HCT116 (cell line): ENCODE measurements at regions not wholly inside any gene's neighbourhood (a gene's known extent, or its start where the extent isn't known, plus 50 kb on each side); places are given as distances from the start of the nearest gene placed in this dataset.

ENCODE experiments used
- ATAC-seq: fragments of 200-7000 bp; cut with Tn5 transposase; 2 replicates; pipeline ENCODE4 v1.9.1; 2020; ENCODE audit warnings: mild to moderate bottlenecking, moderate library complexity
- BruUV-seq: library from RNA; stranded (reverse); fragments of 400-500 nt; replicated peaks from 2 replicates; lab custom pipeline; 2021; lab: Mats Ljungman, UMichigan
- CTCF ChIA-PET: fragments of 300-600 bp; sonication (Branson Sonifier 250); formaldehyde crosslinking; loops from one replicate; lab custom pipeline; 2021; ENCODE audit warnings: antibody characterized with exemption; lab: Charles Lee
- POLR2A ChIA-PET: fragments of 300-600, 350-600 bp; sonication (Branson Sonifier 250); formaldehyde crosslinking; loops from one replicate; lab custom pipeline; 2021; ENCODE audit warnings: antibody characterized with exemption; lab: Charles Lee
- RAD21 ChIA-PET, 2 experiments: fragments of 300-600 bp; sonication (Branson Sonifier 250); formaldehyde crosslinking; loops; one replicate each; lab custom pipeline; 2023; ENCODE audit warnings: low total read pairs in 2 of 2; ENCODE audit not compliant: uncharacterized antibody in 2 of 2, unreplicated experiment in 2 of 2, low non-redundant PET in 1 of 2; lab: Charles Lee
- DNase-seq: peaks from one replicate; pipeline ENCODE4 v3.0.0-alpha.2; 2010; ENCODE audit warnings: low read depth, low spot score
- H2AFZ ChIP-seq: fragments of 200-600 bp; shearing (Covaris generic), sonication (generic); 2 replicates; pipeline ENCODE4 v1.6.1; 2017; ENCODE audit warnings: low read depth, mixed run types, mixed read lengths, antibody characterized with exemption, low read length; ENCODE audit not compliant: poor library complexity, severe bottlenecking
- H3K27ac ChIP-seq: 2 replicates; pipeline ENCODE4 v1.5.1; 2012; ENCODE audit warnings: low read depth, low read length
- H3K27me3 ChIP-seq: fragments of 200-600 bp; sonication (generic); 2 replicates; pipeline ENCODE4 v1.6.1; 2016; ENCODE audit warnings: mixed run types, low read length, mixed read lengths; ENCODE audit not compliant: insufficient read depth
- H3K36me3 ChIP-seq, 2 experiments: fragments of 200-500 bp in 1 of 2; fragments of 200-600 bp in 1 of 2; sonication (Bioruptor generic) in 1 of 2; sonication (generic) in 1 of 2; 2 replicates each; pipeline versions ENCODE4 v1.5.1 to v1.6.1; 2014 to 2016; ENCODE audit warnings: low read length in 2 of 2, inconsistent platforms in 1 of 2, mixed read lengths in 1 of 2, mixed run types in 1 of 2; ENCODE audit not compliant: insufficient read depth in 2 of 2, control insufficient read depth in 1 of 2
- H3K4me1 ChIP-seq, 2 experiments: fragments of 200-600 bp in 1 of 2; sonication (generic) in 1 of 2; 2 replicates each; pipeline versions ENCODE4 v1.5.1 to v1.6.1; 2012 to 2017; ENCODE audit warnings: low read length in 2 of 2, inconsistent platforms in 1 of 2, mild to moderate bottlenecking in 1 of 2, mixed read lengths in 1 of 2, mixed run types in 1 of 2, moderate library complexity in 1 of 2; ENCODE audit not compliant: insufficient read depth in 2 of 2, control insufficient read depth in 1 of 2
- H3K4me2 ChIP-seq: fragments of 200-600 bp; sonication (generic); 2 replicates; pipeline ENCODE4 v1.6.1; 2017; ENCODE audit warnings: mixed run types, low read length, mixed read lengths
- H3K4me3 ChIP-seq, 2 experiments: fragments of 200-600 bp in 1 of 2; sonication (generic) in 1 of 2; replicated peaks in 1 of 2; 2 replicates each; pipeline ENCODE4 v1.5.1; 2011 to 2016; ENCODE audit warnings: low read length in 2 of 2, control low read depth in 1 of 2, low read depth in 1 of 2, mild to moderate bottlenecking in 1 of 2, mixed read lengths in 1 of 2, mixed run types in 1 of 2
- H3K79me2 ChIP-seq: fragments of 200-600 bp; sonication (generic); 2 replicates; pipeline ENCODE4 v1.6.1; 2017; ENCODE audit warnings: mild to moderate bottlenecking, mixed run types, low read length, moderate library complexity, mixed read lengths; ENCODE audit not compliant: insufficient read depth
- H3K9ac ChIP-seq: fragments of 200-600 bp; sonication (generic); 2 replicates; pipeline ENCODE4 v1.6.1; 2016; ENCODE audit warnings: low read length, mixed read lengths
- H3K9me2 ChIP-seq: fragments of 200-600 bp; sonication (generic), shearing (Covaris generic); 2 replicates; pipeline ENCODE4 v1.6.1; 2017; ENCODE audit warnings: mixed run types, mild to moderate bottlenecking, moderate library complexity; ENCODE audit not compliant: insufficient read depth
- H3K9me3 ChIP-seq, 2 experiments: fragments of 200-500 bp in 1 of 2; fragments of 200-600 bp in 1 of 2; sonication (Bioruptor generic) in 1 of 2; sonication (generic) in 1 of 2; 2 replicates each; pipeline ENCODE4 v1.6.1; 2014 to 2017; ENCODE audit warnings: low read length in 2 of 2, mixed read lengths in 2 of 2, inconsistent platforms in 1 of 2, low read depth in 1 of 2, mild to moderate bottlenecking in 1 of 2, mixed run types in 1 of 2, moderate library complexity in 1 of 2; ENCODE audit not compliant: control insufficient read depth in 1 of 2, insufficient read depth in 1 of 2
- H4K20me1 ChIP-seq: fragments of 200-600 bp; sonication (generic), shearing (Covaris generic); 2 replicates; pipeline ENCODE4 v1.6.1; 2017; ENCODE audit warnings: mixed run types, mild to moderate bottlenecking, moderate library complexity; ENCODE audit not compliant: insufficient read depth
- ATF3 ChIP-seq: IDR thresholded peaks from 2 replicates; pipeline ENCODE4 v1.6.1; 2012
- CBX3 ChIP-seq: IDR thresholded peaks from 2 replicates; pipeline ENCODE4 v1.6.1; 2012; ENCODE audit warnings: low read depth
- CEBPB ChIP-seq: IDR thresholded peaks from 2 replicates; pipeline ENCODE4 v1.6.1; 2012; ENCODE audit warnings: low read depth
- CTCF ChIP-seq, 3 experiments: fragments of 200-600 bp in 1 of 3; sonication (generic) in 1 of 3; IDR thresholded peaks in 2 of 3; conservative IDR thresholded peaks in 1 of 3; 2 replicates each; pipeline ENCODE4 v1.5.1; 2012 to 2017; ENCODE audit warnings: low read depth in 2 of 3, low read length in 2 of 3, antibody characterized with exemption in 1 of 3, borderline replicate concordance in 1 of 3, control low read depth in 1 of 3, mild to moderate bottlenecking in 1 of 3, mixed read lengths in 1 of 3, mixed run types in 1 of 3, moderate library complexity in 1 of 3; ENCODE audit not compliant: insufficient read depth in 1 of 3
- EGR1 ChIP-seq: IDR thresholded peaks from 2 replicates; pipeline ENCODE4 v1.6.1; 2012; ENCODE audit warnings: low read depth
- ELF1 ChIP-seq: IDR thresholded peaks from 2 replicates; pipeline ENCODE4 v1.6.1; 2012; ENCODE audit warnings: low read depth, borderline replicate concordance
- EZH2 ChIP-seq: fragments of 200-600 bp; sonication (generic); IDR thresholded peaks from 2 replicates; pipeline ENCODE4 v1.6.1; 2017; ENCODE audit warnings: antibody characterized with exemption, mixed run types
- EZH2phosphoT487 ChIP-seq: fragments of 200-600 bp; IDR thresholded peaks from 2 replicates; pipeline ENCODE4 v1.6.1; 2018; ENCODE audit warnings: antibody characterized with exemption, borderline replicate concordance
- FOSL1 ChIP-seq: IDR thresholded peaks from 2 replicates; pipeline ENCODE4 v1.6.1; 2012; ENCODE audit warnings: low read depth
- MAX ChIP-seq: IDR thresholded peaks from 2 replicates; pipeline ENCODE4 v1.6.1; 2012
- POLR2AphosphoS5 ChIP-seq: IDR thresholded peaks from 2 replicates; pipeline ENCODE4 v1.6.1; 2011; ENCODE audit warnings: mild to moderate bottlenecking, low read depth, low read length, moderate library complexity
- SIN3A ChIP-seq: IDR thresholded peaks from 2 replicates; pipeline ENCODE4 v1.6.1; 2012; ENCODE audit warnings: low read depth
- SP1 ChIP-seq: IDR thresholded peaks from 2 replicates; pipeline ENCODE4 v1.6.1; 2012; ENCODE audit warnings: low read depth
- TCF7L2 ChIP-seq: IDR thresholded peaks from 2 replicates; pipeline ENCODE4 v1.7.0; 2011; ENCODE audit warnings: borderline replicate concordance, inconsistent platforms; ENCODE audit not compliant: insufficient read depth, insufficient read length; ENCODE audit errors: extremely low read depth
- YY1 ChIP-seq: IDR thresholded peaks from 2 replicates; pipeline ENCODE4 v1.6.1; 2011; ENCODE audit warnings: low read length, low read depth, moderate library complexity, mild to moderate bottlenecking; ENCODE audit not compliant: insufficient replicate concordance; ENCODE audit errors: extremely low read depth
- ZFX ChIP-seq: fragments of 450-650 bp; IDR thresholded peaks from 2 replicates; pipeline ENCODE4 v1.6.1; 2017
- intact Hi-C: fragments of 100-400 bp; cut with micrococcal nuclease; formaldehyde crosslinking; loops from 2 replicates; pipeline ENCODE4 v1.10.0; 2022
- TF ChIP-seq, protein P1 (sequence below): IDR thresholded peaks from 2 replicates; pipeline ENCODE4 v1.6.1; 2011; ENCODE audit warnings: mild to moderate bottlenecking, low read length, moderate library complexity; ENCODE audit not compliant: insufficient replicate concordance; ENCODE audit errors: extremely low read depth
- TF ChIP-seq, protein P2 (sequence below): IDR thresholded peaks from 2 replicates; pipeline ENCODE4 v1.6.1; 2012; ENCODE audit warnings: low read depth

GRCh38 chr10:112039823-112040222, 143.7 kb downstream of the GPAM start:
- no peak for ATAC-seq
- no peaks in the 10 kb centered on the region for H4K20me1 ChIP-seq
- H3K9me2 ChIP-seq, result no peaks in the 10 kb centered on the region
- RAD21 ChIA-PET, result no interaction called here
- no peak overlapping the region for H3K9ac ChIP-seq
- intact Hi-C loops, result no loop called here
- no peaks in the 10 kb centered on the region for H3K9me3 ChIP-seq
- H3K27me3 ChIP-seq, result peaks cover 34% of the 10 kb centered on the region
- TF ChIP-seq, protein P1, sequence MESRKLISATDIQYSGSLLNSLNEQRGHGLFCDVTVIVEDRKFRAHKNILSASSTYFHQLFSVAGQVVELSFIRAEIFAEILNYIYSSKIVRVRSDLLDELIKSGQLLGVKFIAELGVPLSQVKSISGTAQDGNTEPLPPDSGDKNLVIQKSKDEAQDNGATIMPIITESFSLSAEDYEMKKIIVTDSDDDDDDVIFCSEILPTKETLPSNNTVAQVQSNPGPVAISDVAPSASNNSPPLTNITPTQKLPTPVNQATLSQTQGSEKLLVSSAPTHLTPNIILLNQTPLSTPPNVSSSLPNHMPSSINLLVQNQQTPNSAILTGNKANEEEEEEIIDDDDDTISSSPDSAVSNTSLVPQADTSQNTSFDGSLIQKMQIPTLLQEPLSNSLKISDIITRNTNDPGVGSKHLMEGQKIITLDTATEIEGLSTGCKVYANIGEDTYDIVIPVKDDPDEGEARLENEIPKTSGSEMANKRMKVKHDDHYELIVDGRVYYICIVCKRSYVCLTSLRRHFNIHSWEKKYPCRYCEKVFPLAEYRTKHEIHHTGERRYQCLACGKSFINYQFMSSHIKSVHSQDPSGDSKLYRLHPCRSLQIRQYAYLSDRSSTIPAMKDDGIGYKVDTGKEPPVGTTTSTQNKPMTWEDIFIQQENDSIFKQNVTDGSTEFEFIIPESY, result no peak
- TF ChIP-seq CTCF (IDR thresholded peaks at IDR 0.05 in 2 of 3, conservative IDR thresholded peaks at IDR 0.05 in 1 of 3; ENCODE audit: borderline replicate concordance in 1 of 3, insufficient read depth in 1 of 3, low read depth in 2 of 3, low read length in 2 of 3) (no peak), ELF1 (no peak), POLR2AphosphoS5 (no peak), ZFX (no peak), YY1 (no peak), CEBPB (no peak), EZH2 (no peak), EZH2phosphoT487 (no peak), ATF3 (no peak), FOSL1 (no peak), EGR1 (no peak), SP1 (no peak), MAX (no peak), SIN3A (no peak), TCF7L2 (no peak), CBX3 (no peak)
- TF ChIP-seq, protein P2, sequence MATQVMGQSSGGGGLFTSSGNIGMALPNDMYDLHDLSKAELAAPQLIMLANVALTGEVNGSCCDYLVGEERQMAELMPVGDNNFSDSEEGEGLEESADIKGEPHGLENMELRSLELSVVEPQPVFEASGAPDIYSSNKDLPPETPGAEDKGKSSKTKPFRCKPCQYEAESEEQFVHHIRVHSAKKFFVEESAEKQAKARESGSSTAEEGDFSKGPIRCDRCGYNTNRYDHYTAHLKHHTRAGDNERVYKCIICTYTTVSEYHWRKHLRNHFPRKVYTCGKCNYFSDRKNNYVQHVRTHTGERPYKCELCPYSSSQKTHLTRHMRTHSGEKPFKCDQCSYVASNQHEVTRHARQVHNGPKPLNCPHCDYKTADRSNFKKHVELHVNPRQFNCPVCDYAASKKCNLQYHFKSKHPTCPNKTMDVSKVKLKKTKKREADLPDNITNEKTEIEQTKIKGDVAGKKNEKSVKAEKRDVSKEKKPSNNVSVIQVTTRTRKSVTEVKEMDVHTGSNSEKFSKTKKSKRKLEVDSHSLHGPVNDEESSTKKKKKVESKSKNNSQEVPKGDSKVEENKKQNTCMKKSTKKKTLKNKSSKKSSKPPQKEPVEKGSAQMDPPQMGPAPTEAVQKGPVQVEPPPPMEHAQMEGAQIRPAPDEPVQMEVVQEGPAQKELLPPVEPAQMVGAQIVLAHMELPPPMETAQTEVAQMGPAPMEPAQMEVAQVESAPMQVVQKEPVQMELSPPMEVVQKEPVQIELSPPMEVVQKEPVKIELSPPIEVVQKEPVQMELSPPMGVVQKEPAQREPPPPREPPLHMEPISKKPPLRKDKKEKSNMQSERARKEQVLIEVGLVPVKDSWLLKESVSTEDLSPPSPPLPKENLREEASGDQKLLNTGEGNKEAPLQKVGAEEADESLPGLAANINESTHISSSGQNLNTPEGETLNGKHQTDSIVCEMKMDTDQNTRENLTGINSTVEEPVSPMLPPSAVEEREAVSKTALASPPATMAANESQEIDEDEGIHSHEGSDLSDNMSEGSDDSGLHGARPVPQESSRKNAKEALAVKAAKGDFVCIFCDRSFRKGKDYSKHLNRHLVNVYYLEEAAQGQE, result no peak
- no peak overlapping the region for H3K27ac ChIP-seq
- DNase-seq, result no peak
- H3K4me2 ChIP-seq, result no peak overlapping the region
- no peak overlapping the region for H3K4me3 ChIP-seq
- POLR2A ChIA-PET, result no interaction called here
- H3K4me1 ChIP-seq, result no peaks in the 10 kb centered on the region
- H3K36me3 ChIP-seq, result no peaks in the 10 kb centered on the region
- no peaks in the 10 kb centered on the region for H3K79me2 ChIP-seq
- CTCF ChIA-PET, result no interaction called here
- no peak overlapping the region for H2AFZ ChIP-seq
- BruUV-seq, result no TSS peak
